ENCODE measurements at regions not wholly inside any gene's neighbourhood (a gene's known extent, or its start where the extent isn't known, plus 50 kb on each side); places are given as distances from the start of the nearest gene placed in this dataset.
"Not testable (repeated sequence)": the region's sequence is repeated elsewhere in the genome, so short reads cannot be mapped to it uniquely, and the experiment has no call there.

DNA sequence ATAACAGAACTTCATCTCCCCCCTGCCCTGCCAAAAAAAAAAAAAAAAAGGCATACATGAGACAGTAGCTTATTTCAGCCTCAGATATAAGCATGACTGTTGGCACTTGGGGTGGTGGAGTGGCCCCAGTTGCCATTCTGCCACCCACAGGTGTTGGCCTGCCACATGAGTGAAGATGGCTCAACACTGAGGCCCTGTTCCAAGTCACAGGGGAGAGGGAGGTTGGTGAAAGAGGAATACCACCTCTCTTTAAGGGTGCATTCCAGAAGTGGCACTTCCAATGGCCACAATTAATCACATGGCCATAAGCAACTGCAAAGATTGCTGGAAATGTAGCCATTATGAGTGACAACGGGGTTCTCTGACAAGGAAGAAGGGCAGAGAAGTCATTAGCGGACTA, 61.9 kb upstream of the JARID2 start:
- DNase-seq = no peak

DNA sequence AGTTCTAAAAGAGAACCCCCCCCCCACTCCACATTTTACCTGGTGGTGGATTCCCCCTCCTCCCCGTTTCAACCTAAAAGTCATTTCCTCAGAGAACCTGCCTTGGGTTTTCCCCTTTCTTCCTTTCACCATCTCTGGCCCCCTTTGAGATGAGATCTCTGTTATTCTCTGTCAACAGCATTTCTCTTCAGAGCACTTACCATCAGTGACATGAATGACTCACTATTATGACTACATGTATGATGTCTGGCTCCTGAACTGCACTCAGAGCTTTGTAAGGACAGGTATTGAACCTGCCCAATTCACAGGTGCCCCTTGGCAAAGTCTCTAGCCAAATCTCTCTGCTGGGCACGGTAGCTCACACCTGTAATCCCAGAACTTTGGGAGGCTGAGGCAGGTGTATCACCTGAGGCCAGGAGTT, 61.4 kb upstream of the JARID2 start:
- peak; percentile 9 for DNase-seq

DNA sequence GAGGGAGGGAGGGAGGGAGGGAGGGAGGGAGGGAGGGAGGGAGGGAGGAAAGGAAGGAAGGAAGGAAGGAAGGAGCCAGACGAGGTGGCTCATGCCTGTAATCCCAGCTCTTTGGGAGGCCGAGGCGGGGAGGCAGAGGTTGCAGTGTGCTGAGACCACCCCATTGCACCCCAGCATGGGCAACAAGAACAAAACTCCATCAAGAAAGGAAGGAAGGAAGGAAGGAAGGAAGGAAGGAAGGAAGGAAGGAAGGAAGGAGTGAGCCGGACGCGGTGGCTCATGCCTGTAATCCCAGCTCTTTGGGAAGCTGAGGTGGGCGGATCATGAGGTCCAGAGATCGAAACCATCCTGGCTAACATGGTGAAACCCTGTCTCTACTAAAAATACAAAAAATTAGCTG, 60.8 kb upstream of the JARID2 start:
- DNase-seq = not testable (repeated sequence)

DNA sequence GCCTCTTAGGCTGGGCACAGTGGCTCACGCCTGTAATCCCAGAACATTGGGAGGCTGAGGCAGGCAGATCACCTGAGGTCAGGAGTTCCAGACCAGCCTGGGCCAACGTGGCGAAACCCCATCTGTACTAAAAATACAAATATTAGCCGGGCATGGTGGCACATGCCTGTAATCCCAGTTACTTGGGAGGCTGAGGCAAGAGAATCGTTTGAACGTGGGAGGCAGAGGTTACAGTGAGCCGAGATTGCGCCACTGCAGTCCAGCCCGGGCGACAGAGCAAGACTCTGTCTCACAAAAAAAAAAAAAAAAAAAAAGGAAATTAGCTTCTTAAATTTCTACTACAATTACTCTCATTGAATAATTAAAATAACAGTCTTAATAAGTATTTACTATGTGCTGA, 52.4 kb upstream of the JARID2 start:
- DNase-seq = not testable (repeated sequence)

DNA sequence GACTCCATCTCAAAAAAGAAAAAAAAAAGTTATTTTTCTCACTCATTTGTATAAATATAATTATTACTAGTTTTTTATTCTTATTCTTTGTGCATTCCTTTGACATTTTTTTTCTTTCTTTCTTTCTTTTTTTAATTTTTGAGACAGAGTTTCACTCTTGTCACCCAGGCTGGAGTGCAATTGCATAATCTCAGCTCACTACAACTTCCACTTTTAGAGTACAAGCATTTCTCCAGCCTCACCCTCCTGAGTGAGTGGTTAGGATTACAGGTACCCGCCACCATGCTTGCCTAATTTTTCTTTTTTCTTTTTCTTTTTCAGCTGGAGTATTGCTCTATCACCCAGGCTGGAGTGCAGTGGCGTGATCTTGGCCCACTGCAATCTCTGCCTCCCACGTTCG, 51.4 kb upstream of the JARID2 start:
- no peak for DNase-seq
